NCI-H82 (cell line): ENCODE measurements at regions not wholly inside any gene's neighbourhood (a gene's known extent, or its start where the extent isn't known, plus 50 kb on each side); places are given as distances from the start of the nearest gene placed in this dataset.
"Not testable (repeated sequence)": the region's sequence is repeated elsewhere in the genome, so short reads cannot be mapped to it uniquely, and the experiment has no call there.

ENCODE experiments used
- DNase-seq: peaks from one replicate; lab custom pipeline; 2025; lab: John Stamatoyannopoulos, UW

DNA sequence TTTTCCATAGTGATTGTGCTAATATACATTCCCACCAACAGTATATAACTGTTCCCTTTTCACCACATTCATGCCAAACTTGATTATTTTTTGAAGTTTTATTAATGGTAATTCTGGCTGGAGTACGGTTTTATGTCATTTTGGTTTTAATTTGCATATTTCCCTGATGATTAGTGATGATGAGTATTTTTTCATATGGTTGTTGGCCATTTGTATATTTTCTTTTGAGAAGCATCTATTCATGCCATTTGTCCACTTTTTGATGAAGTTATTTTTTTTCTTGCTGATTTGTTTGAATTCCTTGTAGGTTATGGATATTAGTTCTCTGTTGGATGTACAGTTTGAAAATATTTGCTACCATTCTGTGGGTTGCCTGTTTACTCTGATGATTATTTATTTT is 484.4 kb upstream of the SPRY2 start:
- no peak for DNase-seq

DNA sequence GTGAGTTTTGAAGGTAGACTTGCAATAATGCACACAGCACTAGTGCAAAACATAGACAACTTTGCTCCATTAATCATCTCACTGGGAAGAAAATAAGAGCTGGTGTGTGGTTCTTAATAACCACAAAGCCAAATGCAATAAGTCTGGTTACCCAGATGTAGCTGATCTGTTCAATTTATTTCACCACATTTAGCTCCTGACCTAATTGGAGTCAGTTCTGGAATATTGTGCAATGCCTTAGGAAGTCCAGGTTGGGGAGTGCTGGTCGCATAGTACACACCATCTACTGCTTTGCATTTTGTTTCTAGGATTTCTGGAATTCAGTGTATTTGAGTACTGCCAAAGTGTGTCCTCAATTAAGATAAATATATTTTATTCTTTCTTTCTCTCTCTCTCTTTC is 483.3 kb upstream of the SPRY2 start:
- no peak for DNase-seq

DNA sequence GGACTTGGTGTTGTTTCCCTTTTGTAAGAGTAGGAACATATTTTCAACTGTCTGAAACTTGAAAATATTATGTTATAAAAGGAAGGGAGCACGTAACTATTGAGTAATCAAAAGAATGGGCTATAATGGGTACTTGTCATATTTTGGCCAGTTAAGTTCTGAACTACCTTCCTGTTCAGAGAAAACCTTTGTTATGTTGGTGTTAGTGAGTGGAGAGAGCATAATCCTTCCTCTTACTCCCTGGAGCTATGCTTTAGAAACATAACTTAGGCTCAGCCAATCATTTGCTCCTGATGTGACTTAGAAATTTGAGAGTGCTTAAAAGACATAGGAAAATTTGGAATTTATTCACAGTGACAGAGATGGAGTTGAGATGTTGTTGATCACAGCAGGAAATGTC is 482.5 kb upstream of the SPRY2 start:
- no peak for DNase-seq

DNA sequence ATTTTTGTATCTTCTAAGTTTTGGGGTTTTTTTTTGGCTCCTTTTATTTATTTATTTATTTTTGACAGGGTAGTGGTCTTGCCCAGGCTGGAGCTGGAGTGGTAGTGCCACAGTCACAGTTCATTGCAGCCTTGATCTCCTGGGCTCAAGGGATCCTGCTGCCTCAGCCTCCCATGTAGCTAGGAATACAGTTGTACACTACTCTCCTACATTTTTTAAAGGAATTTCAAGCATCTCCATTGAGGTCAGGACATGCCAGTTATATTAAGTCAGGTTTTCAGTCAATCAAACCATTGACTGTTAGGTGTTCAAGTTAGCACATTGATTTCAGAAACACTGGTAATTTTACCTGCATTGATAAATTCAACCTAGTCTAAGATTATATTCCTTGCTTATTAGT is 480.5 kb upstream of the SPRY2 start:
- DNase-seq: no peak

DNA sequence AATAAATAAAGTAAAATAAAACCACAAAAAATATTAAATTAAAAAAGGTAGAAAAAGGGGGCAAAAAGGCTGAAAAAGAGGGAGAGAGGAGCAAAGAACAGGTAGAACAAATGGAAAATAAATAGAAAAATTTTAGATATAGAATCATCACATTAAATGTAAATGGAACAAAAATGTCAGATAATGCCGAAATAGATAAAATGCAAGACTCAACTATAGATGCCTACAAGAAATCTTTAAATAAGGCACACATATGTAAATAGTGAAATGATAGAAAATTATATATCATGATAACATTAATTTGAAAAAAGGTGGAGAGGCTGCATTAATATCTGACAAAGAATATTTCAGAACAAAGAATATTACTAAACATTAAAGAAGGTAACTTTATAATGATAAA is 477.1 kb upstream of the SPRY2 start:
- DNase-seq: no peak

DNA sequence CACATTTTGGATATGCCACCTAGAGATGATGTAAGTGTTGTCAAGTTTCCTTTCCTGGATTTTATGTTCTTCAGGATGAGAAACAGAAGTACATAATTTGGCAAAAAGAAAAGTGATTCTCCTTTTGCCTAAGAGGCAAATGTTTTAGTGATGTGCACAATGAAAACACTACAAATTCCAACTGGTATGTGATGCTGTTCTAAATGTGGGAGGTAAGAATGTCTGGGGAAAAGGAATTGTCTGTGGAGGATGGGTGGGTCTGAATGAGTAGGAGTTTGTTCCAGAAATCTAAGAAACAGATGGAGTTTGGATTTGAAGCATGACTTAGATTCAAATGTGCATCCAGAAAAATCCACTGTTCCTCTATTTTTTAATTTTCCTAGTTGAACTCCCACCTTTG is 473.6 kb upstream of the SPRY2 start:
- DNase-seq: no peak

DNA sequence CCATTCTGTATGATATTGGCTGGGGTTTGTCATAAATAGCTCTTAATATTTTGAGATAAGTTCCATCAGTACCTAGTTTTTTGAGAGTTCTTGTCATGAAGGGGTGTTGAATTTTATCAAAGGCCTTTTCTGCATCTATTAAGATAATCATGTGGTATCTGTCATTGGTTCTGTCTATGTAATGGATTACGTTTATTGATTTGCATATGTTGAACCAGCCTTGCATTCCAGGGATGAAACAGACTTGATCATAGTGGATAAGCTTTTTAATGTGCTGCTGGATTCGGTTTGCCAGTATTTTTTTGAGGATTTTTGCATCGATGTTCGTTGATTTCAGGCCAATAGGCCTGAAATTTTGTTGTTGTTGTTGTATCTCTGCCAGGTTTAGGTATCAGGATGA is 469.4 kb upstream of the SPRY2 start:
- DNase-seq: not testable (repeated sequence)

DNA sequence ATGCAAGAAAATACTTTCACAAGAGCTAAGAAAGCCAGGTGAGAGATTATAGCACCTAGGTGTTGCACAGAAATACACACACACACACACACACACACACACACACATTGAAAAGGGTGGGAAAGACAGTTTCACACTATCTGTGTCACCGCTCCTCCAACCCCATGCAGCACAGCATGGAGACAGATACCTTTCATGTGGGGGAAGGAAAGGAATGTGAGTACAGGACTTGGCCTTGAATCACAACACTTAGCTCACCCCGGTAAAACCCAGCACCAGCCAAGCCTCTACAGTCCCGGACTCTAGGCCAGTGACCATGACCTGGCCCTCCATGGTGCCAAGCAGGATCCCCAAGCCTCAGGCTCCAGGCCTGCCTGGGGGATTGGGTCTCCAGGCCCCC is 462.0 kb upstream of the SPRY2 start:
- DNase-seq: no peak

DNA sequence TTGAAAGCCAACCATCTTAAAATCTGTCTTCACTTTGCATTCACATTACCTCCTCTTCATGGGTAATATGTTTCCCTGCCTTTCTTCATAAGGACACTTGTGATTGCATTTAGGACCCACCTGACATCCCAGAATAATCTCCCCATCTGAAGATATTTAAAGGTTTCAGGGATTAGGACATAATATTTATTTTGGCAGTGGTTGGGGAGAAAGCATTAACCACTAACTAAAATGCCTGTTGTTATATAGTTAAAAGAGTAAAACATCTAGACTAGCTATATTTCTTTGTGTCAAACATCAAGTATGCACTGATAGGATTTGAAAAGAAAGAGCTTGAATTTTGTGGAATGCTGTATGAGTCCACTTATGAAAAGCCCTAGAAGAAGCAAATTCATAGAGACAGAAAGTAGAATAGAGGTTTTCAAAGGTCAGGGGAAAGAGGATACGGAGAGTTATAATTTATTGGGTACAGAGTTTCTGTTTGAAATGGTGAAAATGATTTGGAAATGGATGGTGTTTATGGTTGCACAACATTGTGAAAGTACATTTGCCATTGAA is 457.7 kb upstream of the SPRY2 start:
- DNase-seq: no peak

DNA sequence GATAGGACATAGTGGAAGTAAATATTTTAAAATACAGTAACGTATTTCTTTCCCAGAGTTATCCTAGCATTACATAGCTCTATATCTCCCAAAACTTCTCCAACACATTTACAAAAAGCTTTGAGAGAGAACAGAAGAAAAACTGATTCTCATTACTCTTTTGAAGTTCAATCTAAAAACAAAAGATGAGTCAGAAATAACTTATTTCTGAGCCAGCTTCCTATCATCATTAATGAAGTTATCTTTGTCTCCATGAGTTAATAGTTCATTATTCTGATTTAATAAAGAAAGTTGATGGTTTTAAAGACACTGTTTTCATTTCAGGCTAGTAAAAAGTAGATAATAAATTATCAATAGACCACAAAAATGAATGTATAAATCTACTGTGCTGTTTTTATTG is 446.7 kb upstream of the SPRY2 start:
- DNase-seq: no peak

DNA sequence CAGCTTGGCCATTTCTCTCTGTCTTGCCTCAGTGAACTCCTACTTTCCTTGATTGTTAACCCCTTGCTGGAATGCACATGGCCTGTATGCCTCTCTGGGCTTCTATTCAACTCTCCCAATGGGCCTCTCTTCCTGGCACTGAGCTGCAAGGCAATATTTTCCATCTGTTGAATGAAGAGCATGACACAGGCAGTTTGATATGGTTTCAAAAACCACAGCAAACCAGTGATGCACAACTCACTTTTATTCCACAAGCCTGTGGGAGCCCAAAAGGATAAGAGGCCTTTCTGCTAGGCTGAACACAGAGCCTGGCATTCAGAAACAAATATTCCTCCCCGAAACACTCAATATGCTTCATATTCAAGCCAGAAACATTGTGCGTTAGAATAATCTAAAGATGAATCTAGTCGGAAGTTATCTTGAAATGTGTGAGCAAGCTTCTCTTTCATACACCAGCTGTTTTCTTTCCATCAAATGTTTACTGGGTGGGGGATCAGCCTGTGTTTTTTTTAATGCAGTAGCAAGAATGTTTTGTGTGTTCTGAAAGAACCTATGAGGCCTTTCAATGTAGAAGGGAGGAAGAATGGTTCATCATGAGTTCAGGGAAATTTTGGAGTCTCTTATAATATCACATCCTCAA is 443.1 kb upstream of the SPRY2 start:
- peak; percentile 50 for DNase-seq

DNA sequence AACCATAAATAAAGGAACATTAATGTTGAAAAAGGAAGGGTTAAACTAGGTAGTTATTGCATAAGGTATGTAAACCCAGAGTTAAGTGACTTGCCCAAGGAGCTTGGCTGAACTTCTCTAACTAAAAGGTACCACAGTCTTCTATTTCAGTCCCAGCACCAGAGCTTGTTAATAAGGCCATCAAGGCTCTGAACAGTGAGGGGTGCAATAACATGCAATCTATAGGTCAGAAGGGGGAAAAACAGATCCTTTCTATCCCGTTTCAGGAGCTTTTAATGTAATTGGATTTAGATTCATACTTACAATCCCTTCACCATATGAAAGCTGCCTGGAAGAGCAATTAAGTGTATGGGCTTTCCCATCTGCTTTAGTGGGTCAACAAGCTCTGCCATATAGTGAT is 441.5 kb upstream of the SPRY2 start:
- DNase-seq: peak; percentile 98

DNA sequence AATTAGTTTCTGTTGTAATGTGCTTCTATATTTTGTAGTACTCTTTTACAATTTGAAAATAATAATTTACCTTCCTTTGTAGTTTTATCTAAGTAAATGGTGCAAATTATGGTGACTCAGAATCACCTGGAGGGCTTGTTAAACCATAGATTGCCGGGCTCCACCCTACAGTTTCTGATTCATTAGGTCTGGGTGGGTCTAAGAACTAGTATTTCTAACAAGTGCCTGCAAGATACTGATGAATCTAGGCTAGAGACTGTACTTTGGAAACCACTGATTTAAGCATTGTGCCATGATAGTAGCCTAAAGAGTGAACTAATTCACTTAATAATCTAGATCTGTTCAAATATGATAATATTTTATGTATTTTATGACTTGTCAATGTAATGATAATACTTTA is 437.4 kb upstream of the SPRY2 start:
- DNase-seq: no peak

DNA sequence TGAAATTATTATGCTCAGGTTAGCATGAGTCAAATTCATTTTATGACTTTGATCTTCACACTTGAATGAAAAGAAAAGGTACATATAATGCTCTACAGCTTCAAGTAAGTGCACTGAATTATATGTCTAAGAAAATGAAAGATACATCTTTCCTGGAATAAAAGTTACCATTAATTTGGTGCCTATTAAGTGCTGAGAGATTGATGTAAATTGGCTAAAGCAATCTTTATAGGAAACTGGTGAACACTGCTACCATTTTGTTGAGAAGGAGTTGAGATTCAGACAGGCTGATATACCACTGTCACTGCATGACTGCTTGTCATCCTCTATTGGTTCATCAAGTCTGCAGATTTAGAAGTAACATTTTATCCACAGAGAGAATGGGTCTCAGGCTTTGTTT is 416.8 kb upstream of the SPRY2 start:
- no peak for DNase-seq

DNA sequence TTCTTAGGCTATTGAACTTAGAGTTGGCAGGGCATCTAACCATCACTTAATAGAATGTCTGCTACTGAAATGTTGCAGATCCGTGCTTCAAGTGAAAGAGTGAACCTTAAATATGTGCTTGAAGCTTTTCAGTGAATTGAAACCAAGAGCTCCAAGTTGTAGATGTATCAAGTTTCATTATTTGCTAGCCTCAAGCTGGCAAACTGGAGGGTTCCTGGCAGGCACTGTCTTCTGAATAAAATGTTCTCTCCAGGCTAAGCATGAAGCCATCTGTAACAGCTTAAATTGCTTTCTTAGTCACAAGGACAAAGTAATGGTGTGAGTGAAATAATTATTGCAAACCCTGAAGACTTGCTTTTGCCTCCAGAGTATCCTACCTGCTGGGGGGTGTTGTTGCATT is 415.0 kb upstream of the SPRY2 start:
- peak; percentile 14 for DNase-seq

DNA sequence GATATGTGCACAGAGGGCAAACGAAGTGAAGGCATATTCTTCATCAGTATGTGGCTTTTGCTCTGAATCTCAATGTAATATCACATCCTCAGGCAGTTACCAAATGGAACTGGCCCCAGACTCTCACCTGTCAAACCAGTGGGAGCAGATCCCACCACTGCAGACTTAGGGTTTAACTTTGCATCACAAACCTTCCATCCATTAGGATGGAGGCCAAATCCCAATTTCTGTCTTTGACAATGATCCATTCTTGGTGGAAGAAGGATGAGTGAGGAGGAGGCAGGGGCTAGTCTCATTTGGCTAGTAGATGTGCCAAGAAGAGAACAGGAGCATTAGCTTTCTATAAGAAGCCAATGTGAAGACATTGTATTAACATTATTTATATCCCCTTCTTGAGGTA is 413.5 kb upstream of the SPRY2 start:
- no peak for DNase-seq

DNA sequence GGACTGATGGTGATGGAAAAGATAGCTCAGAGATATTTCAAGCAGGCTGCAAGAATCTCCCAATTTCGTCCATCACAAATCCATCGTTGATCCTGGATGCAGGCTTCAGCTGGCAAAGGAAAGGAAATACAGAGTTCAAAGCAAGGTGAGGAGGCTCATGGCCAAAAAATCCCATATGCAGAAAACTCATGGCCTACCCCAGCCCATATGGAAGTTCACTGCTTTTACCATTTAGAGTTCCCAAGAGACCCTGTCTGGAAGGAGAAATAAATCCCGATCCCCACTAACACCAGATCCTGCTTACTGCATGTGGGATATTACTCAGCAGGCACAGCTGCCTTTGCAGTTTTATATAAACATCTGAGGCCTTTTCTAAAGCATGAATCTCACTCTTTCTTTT is 412.9 kb upstream of the SPRY2 start:
- peak; percentile 44 for DNase-seq

DNA sequence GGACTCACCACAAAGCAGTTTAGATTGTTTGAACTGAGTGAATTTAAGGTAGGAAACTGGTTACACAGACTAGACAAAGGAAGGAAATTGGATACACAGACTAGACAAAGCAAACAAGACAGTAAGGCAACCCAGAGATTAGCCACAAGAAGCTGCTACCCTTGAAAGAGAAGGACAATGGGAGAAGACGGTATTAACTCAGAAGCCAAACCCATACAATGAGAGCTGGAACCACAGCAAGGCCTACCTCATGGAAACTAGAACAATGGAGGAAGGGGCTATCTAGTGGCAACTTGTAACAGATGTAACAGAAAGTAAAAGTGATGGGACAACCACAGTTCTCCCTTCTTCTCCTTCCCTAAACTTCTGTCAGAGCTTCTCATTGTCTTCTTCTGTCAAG is 410.9 kb upstream of the SPRY2 start:
- DNase-seq: no peak

DNA sequence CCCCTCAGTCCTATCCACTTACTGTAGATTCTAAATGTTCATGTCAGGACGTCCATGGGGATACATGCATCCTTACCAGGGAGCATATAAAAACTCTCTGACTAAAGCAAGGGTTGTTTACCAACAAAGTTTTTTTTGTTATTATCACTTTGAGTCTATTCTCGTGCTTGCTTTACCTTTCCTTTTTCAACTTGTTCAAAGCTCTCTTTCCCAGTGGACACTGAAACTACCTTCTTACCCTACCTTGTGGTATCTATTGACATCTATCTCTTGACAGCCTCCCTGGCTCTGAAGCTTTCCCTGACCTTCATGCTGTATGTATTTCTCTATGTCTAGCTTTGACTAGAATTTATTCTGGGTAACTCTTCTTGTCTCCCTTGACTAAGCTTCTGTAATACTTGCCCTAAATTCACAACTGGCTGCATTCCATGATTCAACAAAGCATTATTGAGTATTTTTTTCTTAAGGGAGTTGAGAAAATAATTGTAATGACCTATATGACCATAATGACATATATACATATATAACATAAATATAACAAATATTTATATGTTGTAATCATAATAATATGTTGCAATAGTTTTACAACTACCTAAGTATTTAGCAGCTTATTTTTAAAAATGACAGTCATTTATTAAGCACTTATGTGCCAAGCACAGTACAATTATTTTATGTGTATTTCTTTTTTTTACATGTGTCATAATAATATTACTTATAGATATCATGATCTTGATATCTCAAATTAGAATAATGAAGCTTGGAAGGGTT is 403.4 kb upstream of the SPRY2 start:
- no peak for DNase-seq

DNA sequence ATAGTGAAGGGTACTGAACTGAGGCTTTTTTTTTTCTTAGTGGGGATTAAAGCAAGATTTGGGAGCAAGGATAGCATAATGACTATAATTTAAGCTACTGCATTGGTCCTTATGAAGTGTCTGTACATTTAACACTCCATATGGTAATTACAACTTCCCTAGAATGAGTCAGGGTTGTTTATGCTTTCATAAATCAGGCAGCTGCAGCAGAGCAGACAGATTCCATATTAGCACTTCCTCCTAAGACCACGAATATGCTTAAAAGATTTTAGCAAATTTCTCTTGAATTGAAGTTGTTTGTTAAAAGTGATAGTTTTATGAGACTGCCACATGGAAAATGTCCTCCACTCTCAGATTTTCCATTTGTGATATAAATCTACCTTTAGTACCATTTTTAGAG is 401.1 kb upstream of the SPRY2 start:
- DNase-seq: no peak

DNA sequence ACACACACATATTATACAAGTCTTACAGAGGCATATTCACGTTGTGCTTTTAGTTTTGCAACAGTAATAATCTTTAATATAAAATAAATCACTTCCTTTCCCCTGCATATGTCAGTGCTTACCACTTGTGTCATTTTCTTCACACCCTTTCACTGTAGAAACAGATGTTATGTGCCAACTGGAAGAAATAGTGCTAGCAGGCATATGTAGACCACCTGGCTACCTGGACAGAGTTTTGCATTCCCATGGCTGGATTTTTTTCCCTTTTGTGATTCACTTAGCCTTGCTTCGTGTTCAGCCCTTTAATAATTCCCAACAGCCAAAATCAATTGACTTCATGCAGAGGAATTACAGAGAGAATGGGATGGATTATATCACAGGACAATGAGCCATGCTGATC is 399.1 kb upstream of the SPRY2 start:
- no peak for DNase-seq

DNA sequence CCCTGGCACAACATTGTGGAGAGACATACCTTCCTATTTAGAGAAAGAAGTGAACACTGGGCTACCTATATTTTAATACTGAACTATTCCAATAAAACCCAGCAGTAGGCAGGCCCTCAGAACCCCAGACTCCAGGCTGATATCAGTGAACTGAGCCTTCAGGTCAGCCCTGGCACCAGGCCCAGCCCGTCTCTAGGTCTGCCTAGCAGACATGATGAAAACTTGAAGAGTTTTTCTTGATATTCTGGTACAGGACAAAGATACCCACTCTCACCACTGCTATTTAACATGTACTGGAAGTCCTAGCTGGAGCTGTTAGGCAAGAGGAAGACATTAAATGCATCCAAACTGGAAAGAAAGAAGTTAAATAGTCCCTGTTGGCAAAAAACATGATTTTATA is 396.6 kb upstream of the SPRY2 start:
- DNase-seq: no peak

DNA sequence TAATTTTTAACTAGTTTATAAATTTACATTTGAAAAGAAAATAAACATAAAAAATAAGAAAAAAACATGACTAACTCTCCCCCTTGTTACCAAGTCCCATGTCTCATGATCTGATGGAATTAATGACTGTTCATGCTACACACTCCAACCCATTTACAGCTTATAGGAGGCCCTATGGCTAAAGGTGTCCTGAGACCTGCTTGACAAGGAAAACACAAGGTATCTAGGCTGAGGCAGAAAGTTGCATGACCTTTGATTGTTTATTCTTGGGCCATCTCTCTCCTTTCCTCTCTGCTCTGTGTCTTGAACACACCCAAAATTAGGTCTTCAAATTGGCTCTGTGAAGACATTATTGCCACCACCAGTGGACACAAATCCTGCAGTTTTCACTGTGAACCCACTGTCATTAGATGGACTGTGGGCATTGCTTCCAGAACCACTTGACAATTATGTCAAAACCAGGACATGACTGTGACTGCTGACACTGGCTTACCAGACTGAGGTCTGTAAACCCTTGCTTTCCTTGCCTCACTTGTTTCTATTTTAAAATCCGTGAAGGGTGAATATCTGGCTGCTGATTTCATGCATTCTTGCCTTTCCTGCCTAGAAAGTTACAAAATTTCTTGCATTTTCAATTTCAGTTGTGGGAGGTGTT is 386.5 kb upstream of the SPRY2 start:
- no peak for DNase-seq
